Endothelial cell of umbilical vein (primary cell): ENCODE measurements at regions not wholly inside any gene's neighbourhood (a gene's known extent, or its start where the extent isn't known, plus 50 kb on each side); places are given as distances from the start of the nearest gene placed in this dataset.

Source experiments
- BruUV-seq: library from RNA; stranded (reverse); fragments of 400-500 nt; replicated peaks from 2 replicates; lab custom pipeline; 2021; lab: Mats Ljungman, UMichigan
- CTCF ChIA-PET: fragments of 300-600, 350-600 bp; sonication (Branson Sonifier 250); formaldehyde crosslinking; loops from one replicate; lab custom pipeline; 2021; ENCODE audit warnings: antibody characterized with exemption, inconsistent platforms; lab: Charles Lee
- POLR2A ChIA-PET: fragments of 300-600, 350-600 bp; sonication (Branson Sonifier 250); formaldehyde crosslinking; loops from one replicate; lab custom pipeline; 2021; ENCODE audit warnings: antibody characterized with exemption, inconsistent platforms; lab: Charles Lee
- DNase-seq: peaks from one replicate; pipeline ENCODE4 v3.0.0-alpha.2; 2011; ENCODE audit warnings: low read depth, low spot score
- FAIRE-seq: peaks from 2 replicates; lab custom pipeline; 2011; peaks lifted over from hg19 to GRCh38; lab: Jason Lieb, UNC
- H2AFZ ChIP-seq: 2 replicates; pipeline ENCODE4 v1.6.0; 2012; ENCODE audit warnings: low read depth, low read length, control low read depth, inconsistent platforms
- H3K27ac ChIP-seq: 2 replicates; pipeline ENCODE4 v1.5.1; 2011; ENCODE audit warnings: low read depth, mild to moderate bottlenecking, control low read depth, low read length, moderate library complexity; ENCODE audit not compliant: insufficient read depth
- H3K27me3 ChIP-seq, 2 experiments: 2 replicates each; pipeline versions ENCODE4 v1.6.0 to v1.6.1; 2011; ENCODE audit warnings: low read length in 2 of 2, mixed read lengths in 1 of 2; ENCODE audit not compliant: control insufficient read depth in 2 of 2, insufficient read depth in 2 of 2
- H3K36me3 ChIP-seq, 2 experiments: 2 replicates in 1 of 2; 3 replicates in 1 of 2; pipeline ENCODE4 v1.5.1; 2011; ENCODE audit warnings: low read length in 2 of 2, mild to moderate bottlenecking in 1 of 2, moderate library complexity in 1 of 2; ENCODE audit not compliant: control insufficient read depth in 2 of 2, insufficient read depth in 2 of 2; ENCODE audit errors: extremely low read depth in 1 of 2
- H3K4me1 ChIP-seq: 3 replicates; pipeline ENCODE4 v1.5.1; 2011; ENCODE audit warnings: mild to moderate bottlenecking, low read length; ENCODE audit not compliant: control insufficient read depth, insufficient read depth; ENCODE audit errors: extremely low read depth
- H3K4me2 ChIP-seq: 2 replicates; pipeline ENCODE4 v1.6.1; 2011; ENCODE audit warnings: low read length, control low read depth, mixed read lengths; ENCODE audit not compliant: insufficient read depth
- H3K4me3 ChIP-seq, 3 experiments: fragments of 200-600 bp in 1 of 3; sonication (generic), shearing (Covaris generic) in 1 of 3; replicated peaks in 1 of 3; 2 replicates each; pipeline ENCODE4 v1.5.1; 2011 to 2016; ENCODE audit warnings: control low read depth in 3 of 3, low read length in 3 of 3, mild to moderate bottlenecking in 2 of 3, inconsistent platforms in 1 of 3, low read depth in 1 of 3, moderate library complexity in 1 of 3; ENCODE audit not compliant: insufficient read depth in 1 of 3
- H3K79me2 ChIP-seq: 2 replicates; pipeline ENCODE4 v1.6.0; 2012; ENCODE audit warnings: low read length, inconsistent platforms; ENCODE audit not compliant: control insufficient read depth, insufficient read depth
- H3K9ac ChIP-seq: replicated peaks from 2 replicates; pipeline ENCODE3; 2011; ENCODE audit warnings: low read length, control low read depth; ENCODE audit not compliant: insufficient read depth; ENCODE audit errors: extremely low read depth
- H3K9me1 ChIP-seq: replicated peaks from 3 replicates; pipeline ENCODE4 v1.6.0; 2011; ENCODE audit warnings: mild to moderate bottlenecking, low read length; ENCODE audit not compliant: control insufficient read depth, insufficient read depth; ENCODE audit errors: extremely low read depth
- H3K9me3 ChIP-seq: replicated peaks from 2 replicates; pipeline ENCODE4 v1.5.1; 2012; ENCODE audit warnings: low read length, inconsistent platforms; ENCODE audit not compliant: control insufficient read depth, insufficient read depth
- H4K20me1 ChIP-seq: replicated peaks from 2 replicates; pipeline ENCODE3; 2011; ENCODE audit warnings: mild to moderate bottlenecking, low read length; ENCODE audit not compliant: control insufficient read depth, insufficient read depth; ENCODE audit errors: extremely low read depth
- EZH2 ChIP-seq: IDR thresholded peaks from 2 replicates; pipeline ENCODE4 v1.6.1; 2012; ENCODE audit warnings: borderline replicate concordance, low read depth, mild to moderate bottlenecking, moderate library complexity, low read length, inconsistent platforms; ENCODE audit not compliant: severe bottlenecking
- GATA2 ChIP-seq: IDR thresholded peaks from 2 replicates; pipeline ENCODE4 v1.7.0; 2011; ENCODE audit warnings: low read depth, mild to moderate bottlenecking, moderate library complexity, mixed read lengths, low read length; ENCODE audit not compliant: insufficient read length, insufficient read depth
- JUN ChIP-seq: IDR thresholded peaks from 2 replicates; pipeline ENCODE4 v1.6.1; 2011; ENCODE audit warnings: borderline replicate concordance, low read depth; ENCODE audit not compliant: insufficient read length, insufficient read depth
- MYC ChIP-seq: IDR thresholded peaks from one replicate; pipeline ENCODE4 v1.6.1; 2011; ENCODE audit warnings: mild to moderate bottlenecking, low read depth, low read length
- POLR2A ChIP-seq: IDR thresholded peaks from 2 replicates; pipeline ENCODE4 v1.6.1; 2012; ENCODE audit warnings: low read depth, mild to moderate bottlenecking, control low read depth, low read length
- POLR2AphosphoS5 ChIP-seq: IDR thresholded peaks from 2 replicates; pipeline ENCODE4 v1.6.1; 2012; ENCODE audit warnings: low read depth, mild to moderate bottlenecking, control low read depth, low read length, moderate library complexity; ENCODE audit not compliant: insufficient read depth
- dilution Hi-C: fragments of 300-500 bp; cut with MboI; formaldehyde crosslinking; loops from one replicate; pipeline ENCODE4 v1.15.0; 2019; ENCODE audit warnings: low sequenced_read_pairs; ENCODE audit not compliant: extremely low pct_ligation_motif_present
- intact Hi-C: fragments of 100-400 bp; cut with micrococcal nuclease; formaldehyde crosslinking; loops from one replicate; pipeline ENCODE4 v1.10.0; 2022
- TF ChIP-seq, protein P1 (sequence below): IDR thresholded peaks from 2 replicates; pipeline ENCODE4 v1.6.1; 2011; ENCODE audit not compliant: insufficient read depth, insufficient read length
- TF ChIP-seq, protein P2 (sequence below), 2 donors: IDR thresholded peaks; 1 replicate in 1 of 2; 2 replicates in 1 of 2; pipeline ENCODE4 v1.5.1; 2011; ENCODE audit warnings: low read length in 2 of 2, mild to moderate bottlenecking in 2 of 2, moderate library complexity in 2 of 2, control low read depth in 1 of 2, inconsistent platforms in 1 of 2, low read depth in 1 of 2; ENCODE audit not compliant: insufficient read depth in 1 of 2; ENCODE audit errors: extremely low read depth in 1 of 2

DNA sequence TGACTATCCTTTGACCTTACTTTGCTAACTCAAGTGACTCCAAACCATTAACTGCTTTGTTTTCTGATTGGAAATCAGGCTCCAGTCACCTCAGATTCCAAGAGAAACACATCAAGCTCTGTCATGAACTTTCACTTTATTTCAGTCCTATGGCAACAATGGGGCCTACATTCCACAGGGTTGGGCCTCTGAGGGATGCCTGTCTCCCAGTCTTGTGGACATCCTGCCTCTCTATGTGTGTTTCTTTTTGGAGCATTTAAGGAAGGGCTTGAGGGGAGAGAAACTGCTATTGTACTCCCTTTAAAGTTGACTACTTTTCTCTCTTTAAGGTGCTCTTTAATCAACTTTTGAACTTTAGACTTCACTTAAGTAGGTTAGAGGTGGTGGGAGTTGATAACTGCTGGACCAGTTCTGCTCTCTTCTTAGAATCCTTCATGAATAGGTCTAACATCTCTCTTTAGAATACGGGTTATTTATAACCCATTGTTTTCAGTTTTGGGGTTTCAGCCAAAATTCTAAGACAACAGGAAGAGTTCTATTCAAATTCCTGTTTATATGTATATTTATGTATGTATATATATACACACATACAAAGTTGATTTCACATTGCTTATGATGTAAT is 274.3 kb upstream of the NR3C2 start:
- DNase-seq: peak; percentile 56
- TF ChIP-seq, protein P1, sequence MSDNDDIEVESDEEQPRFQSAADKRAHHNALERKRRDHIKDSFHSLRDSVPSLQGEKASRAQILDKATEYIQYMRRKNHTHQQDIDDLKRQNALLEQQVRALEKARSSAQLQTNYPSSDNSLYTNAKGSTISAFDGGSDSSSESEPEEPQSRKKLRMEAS: no peak
- TF ChIP-seq MYC (no peak), EZH2 (no peak), POLR2A (no peak), POLR2AphosphoS5 (no peak), GATA2 (no peak), JUN (no peak)
- no TSS peak for BruUV-seq
- no peaks in the 10 kb centered on the region for H3K9me1 ChIP-seq
- peaks cover 3% of the 10 kb centered on the region for H3K4me1 ChIP-seq
- H3K9ac ChIP-seq: no peak overlapping the region
- no peak for FAIRE-seq
- H3K4me2 ChIP-seq: no peak overlapping the region
- H3K36me3 ChIP-seq: no peaks in the 10 kb centered on the region
- H4K20me1 ChIP-seq: no peaks in the 10 kb centered on the region
- H3K27me3 ChIP-seq: no peaks in the 10 kb centered on the region
- H3K9me3 ChIP-seq: no peaks in the 10 kb centered on the region
- ChIA-PET POLR2A (interaction anchor here (0.6 kb wide), 1 partner anchor 274 kb away, joined by 4 read pairs; no protein-coding TSS in a partner anchor), CTCF (no interaction called here)
- intact Hi-C loops (loop anchor here (5.0 kb wide), 1 partner anchor 274 kb away; the partner anchor contains the start of gene NR3C2), dilution Hi-C loops (no loop called here)
- no peaks in the 10 kb centered on the region for H3K79me2 ChIP-seq
- no peak overlapping the region for H3K27ac ChIP-seq
- no peak overlapping the region for H3K4me3 ChIP-seq
- no peak overlapping the region for H2AFZ ChIP-seq

DNA sequence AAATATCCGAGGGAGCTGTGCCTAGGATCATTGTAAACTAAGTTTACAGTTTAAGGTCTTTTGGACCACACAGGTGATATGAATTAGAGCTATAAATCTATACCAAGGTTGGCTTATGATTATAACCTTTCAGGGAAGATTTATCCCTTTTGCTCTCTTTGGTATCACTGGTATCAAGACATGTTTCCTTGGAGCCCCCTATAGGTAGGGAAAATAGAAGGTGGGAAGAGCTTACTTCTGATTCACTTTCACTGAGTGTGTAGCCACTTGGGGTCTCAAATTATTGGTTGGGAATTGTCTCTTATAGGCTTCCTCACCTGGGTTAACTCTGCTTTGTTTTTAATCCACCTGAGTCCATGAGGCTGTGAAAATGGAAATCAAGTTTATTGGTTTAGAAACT is 262.1 kb upstream of the NR3C2 start:
- no TSS peak for BruUV-seq
- no peak overlapping the region for H2AFZ ChIP-seq
- no peaks in the 10 kb centered on the region for H3K9me1 ChIP-seq
- no peaks in the 10 kb centered on the region for H3K4me1 ChIP-seq
- peak; percentile 12 for DNase-seq
- no peak overlapping the region for H3K27ac ChIP-seq
- no peak overlapping the region for H3K9ac ChIP-seq
- ChIA-PET CTCF (interaction anchor here (0.8 to 1.8 kb wide), 13 partner anchors 10 to 720 kb away, joined by 3 to 8 read pairs (median 4); no protein-coding TSS in a partner anchor), POLR2A (no interaction called here)
- H3K36me3 ChIP-seq: no peaks in the 10 kb centered on the region
- no peak overlapping the region for H3K4me2 ChIP-seq
- H3K9me3 ChIP-seq: no peaks in the 10 kb centered on the region
- intact Hi-C loops: loop anchor here (1.0 kb wide), 1 partner anchor 263 kb away; no protein-coding TSS in a partner anchor
- no peaks in the 10 kb centered on the region for H3K79me2 ChIP-seq
- dilution Hi-C loops: no loop called here
- H4K20me1 ChIP-seq: no peaks in the 10 kb centered on the region
- no peak overlapping the region for H3K4me3 ChIP-seq
- no peak for FAIRE-seq
- H3K27me3 ChIP-seq: no peaks in the 10 kb centered on the region
- TF ChIP-seq, protein P2, sequence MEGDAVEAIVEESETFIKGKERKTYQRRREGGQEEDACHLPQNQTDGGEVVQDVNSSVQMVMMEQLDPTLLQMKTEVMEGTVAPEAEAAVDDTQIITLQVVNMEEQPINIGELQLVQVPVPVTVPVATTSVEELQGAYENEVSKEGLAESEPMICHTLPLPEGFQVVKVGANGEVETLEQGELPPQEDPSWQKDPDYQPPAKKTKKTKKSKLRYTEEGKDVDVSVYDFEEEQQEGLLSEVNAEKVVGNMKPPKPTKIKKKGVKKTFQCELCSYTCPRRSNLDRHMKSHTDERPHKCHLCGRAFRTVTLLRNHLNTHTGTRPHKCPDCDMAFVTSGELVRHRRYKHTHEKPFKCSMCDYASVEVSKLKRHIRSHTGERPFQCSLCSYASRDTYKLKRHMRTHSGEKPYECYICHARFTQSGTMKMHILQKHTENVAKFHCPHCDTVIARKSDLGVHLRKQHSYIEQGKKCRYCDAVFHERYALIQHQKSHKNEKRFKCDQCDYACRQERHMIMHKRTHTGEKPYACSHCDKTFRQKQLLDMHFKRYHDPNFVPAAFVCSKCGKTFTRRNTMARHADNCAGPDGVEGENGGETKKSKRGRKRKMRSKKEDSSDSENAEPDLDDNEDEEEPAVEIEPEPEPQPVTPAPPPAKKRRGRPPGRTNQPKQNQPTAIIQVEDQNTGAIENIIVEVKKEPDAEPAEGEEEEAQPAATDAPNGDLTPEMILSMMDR (IDR thresholded peaks at IDR 0.05; ENCODE audit: extremely low read depth in 1 of 2, insufficient read depth in 1 of 2, low read depth in 1 of 2, low read length in 2 of 2): peak in 1 of 2 donors; percentile 7
- no peak for TF ChIP-seq MYC
